PC-3 (cell line): ENCODE measurements at regions not wholly inside any gene's neighbourhood (a gene's known extent, or its start where the extent isn't known, plus 50 kb on each side); places are given as distances from the start of the nearest gene placed in this dataset.
"Not testable (repeated sequence)": the region's sequence is repeated elsewhere in the genome, so short reads cannot be mapped to it uniquely, and the experiment has no call there.

Source experiments
- ATAC-seq: fragments of 200-7000 bp; cut with Tn5 transposase; 2 replicates; pipeline ENCODE4 v1.9.1; 2020; ENCODE audit warnings: mild to moderate bottlenecking, moderate library complexity
- BruUV-seq: library from RNA; stranded (reverse); fragments of 400-500 nt; replicated peaks from 2 replicates; lab custom pipeline; 2021; lab: Mats Ljungman, UMichigan
- CTCF ChIA-PET: fragments of 300-600 bp; sonication (Branson Sonifier 250); formaldehyde crosslinking; loops from one replicate; lab custom pipeline; 2022; ENCODE audit warnings: antibody characterized with exemption; lab: Charles Lee
- POLR2A ChIA-PET: fragments of 300-600 bp; sonication (Branson Sonifier 250); formaldehyde crosslinking; loops from one replicate; lab custom pipeline; 2022; ENCODE audit warnings: antibody characterized with exemption; ENCODE audit not compliant: unreplicated experiment; lab: Charles Lee
- DNase-seq: peaks from one replicate; pipeline ENCODE4 v3.0.0-alpha.2; 2015
- H2AFZ ChIP-seq: fragments of 300-600 bp; sonication (generic); 2 replicates; pipeline ENCODE4 v1.6.0; 2016; ENCODE audit warnings: antibody characterized with exemption, low read length
- H3F3A ChIP-seq: fragments of 300-600 bp; sonication (generic); one replicate; pipeline ENCODE4 v1.6.0; 2017; ENCODE audit warnings: antibody characterized with exemption, low read length, control low read depth, mild to moderate bottlenecking; ENCODE audit not compliant: unreplicated experiment
- H3K27ac ChIP-seq: fragments of 300-600 bp; sonication (generic); 2 replicates; pipeline ENCODE4 v1.5.1; 2016; ENCODE audit warnings: mild to moderate bottlenecking, low read length
- H3K27me3 ChIP-seq: fragments of 300-600 bp; sonication (generic); 2 replicates; pipeline ENCODE4 v1.6.1; 2016; ENCODE audit warnings: low read length, mixed read lengths
- H3K36me3 ChIP-seq: fragments of 300-600 bp; sonication (generic); 2 replicates; pipeline ENCODE4 v1.6.1; 2016; ENCODE audit warnings: low read depth, mixed run types, low read length, mixed read lengths
- H3K4me1 ChIP-seq: fragments of 300-600 bp; sonication (generic); 2 replicates; pipeline ENCODE4 v1.5.1; 2016; ENCODE audit warnings: low read length; ENCODE audit not compliant: insufficient read depth
- H3K4me2 ChIP-seq: fragments of 300-600 bp; sonication (generic); 2 replicates; pipeline ENCODE4 v1.6.0; 2016; ENCODE audit warnings: low read length
- H3K4me3 ChIP-seq: fragments of 300-600 bp; sonication (generic); 2 replicates; pipeline ENCODE4 v1.5.1; 2016; ENCODE audit warnings: mild to moderate bottlenecking, low read length, mixed read lengths
- H3K79me2 ChIP-seq: fragments of 300-600 bp; sonication (generic); 2 replicates; pipeline ENCODE4 v1.6.1; 2017; ENCODE audit warnings: low read length, mixed read lengths
- H3K9ac ChIP-seq: fragments of 300-600 bp; sonication (generic); 2 replicates; pipeline ENCODE4 v1.6.0; 2016; ENCODE audit warnings: mild to moderate bottlenecking, low read length
- H3K9me2 ChIP-seq: fragments of 300-600 bp; sonication (generic); replicated peaks from 2 replicates; pipeline ENCODE4 v1.6.1; 2016; ENCODE audit warnings: mixed run types, low read length, mixed read lengths
- H3K9me3 ChIP-seq: fragments of 300-600 bp; sonication (generic); 2 replicates; pipeline ENCODE4 v1.6.1; 2016; ENCODE audit warnings: low read length, mixed read lengths
- H4K20me1 ChIP-seq: fragments of 300-600 bp; sonication (generic); 2 replicates; pipeline ENCODE4 v1.6.1; 2016; ENCODE audit warnings: low read length, mixed read lengths
- EZH2 ChIP-seq: fragments of 300-600 bp; sonication (generic); IDR thresholded peaks from one replicate; pipeline ENCODE4 v1.6.1; 2017; ENCODE audit warnings: antibody characterized with exemption, mild to moderate bottlenecking, low read length; ENCODE audit not compliant: unreplicated experiment
- EZH2phosphoT487 ChIP-seq: fragments of 300-600 bp; sonication (generic); IDR thresholded peaks from 2 replicates; pipeline ENCODE4 v1.6.1; 2018; ENCODE audit warnings: mild to moderate bottlenecking, antibody characterized with exemption, low read length, borderline replicate concordance
- intact Hi-C: fragments of 100-400 bp; cut with micrococcal nuclease; formaldehyde crosslinking; loops from 2 replicates; pipeline ENCODE4 v1.9.0; 2023
- TF ChIP-seq, protein P1 (sequence below): fragments of 300-600 bp; sonication (generic); conservative IDR thresholded peaks from 2 replicates; pipeline ENCODE4 v1.5.1; 2017; ENCODE audit warnings: antibody characterized with exemption, low read depth, mild to moderate bottlenecking, low read length

DNA sequence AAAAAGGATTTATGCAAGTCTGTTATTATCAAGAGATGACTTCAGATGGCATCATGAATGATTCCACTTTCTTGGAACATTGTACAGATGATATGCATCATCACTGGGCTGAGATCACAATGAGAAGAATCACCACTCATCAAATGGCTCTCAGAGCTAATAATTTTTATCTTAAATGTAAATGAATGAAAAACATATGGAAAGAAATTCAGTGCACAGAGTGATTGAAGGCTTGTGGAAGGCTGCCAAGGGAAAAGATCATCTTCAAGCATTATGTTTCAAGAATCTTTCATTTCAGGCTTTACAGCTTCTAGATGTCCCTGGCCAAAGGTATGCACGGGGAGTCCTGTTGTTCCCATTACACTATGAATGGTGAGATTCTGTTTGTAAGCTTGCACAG, 955.7 kb downstream of the TTLL7 start:
- Histone ChIP-seq H3K9me2 (no peaks in the 10 kb centered on the region), H2AFZ (no peak overlapping the region), H3K79me2 (no peaks in the 10 kb centered on the region), H3K27me3 (no peaks in the 10 kb centered on the region), H3K9me3 (no peaks in the 10 kb centered on the region), H3K36me3 (no peaks in the 10 kb centered on the region), H3K4me1 (no peaks in the 10 kb centered on the region), H3K27ac (no peak overlapping the region), H4K20me1 (no peaks in the 10 kb centered on the region), H3K4me3 (no peak overlapping the region), H3K4me2 (no peak overlapping the region), H3K9ac (no peak overlapping the region), H3F3A (no peaks in the 10 kb centered on the region)
- BruUV-seq: no TSS peak
- TF ChIP-seq EZH2phosphoT487 (no peak), EZH2 (no peak)
- TF ChIP-seq, protein P1, sequence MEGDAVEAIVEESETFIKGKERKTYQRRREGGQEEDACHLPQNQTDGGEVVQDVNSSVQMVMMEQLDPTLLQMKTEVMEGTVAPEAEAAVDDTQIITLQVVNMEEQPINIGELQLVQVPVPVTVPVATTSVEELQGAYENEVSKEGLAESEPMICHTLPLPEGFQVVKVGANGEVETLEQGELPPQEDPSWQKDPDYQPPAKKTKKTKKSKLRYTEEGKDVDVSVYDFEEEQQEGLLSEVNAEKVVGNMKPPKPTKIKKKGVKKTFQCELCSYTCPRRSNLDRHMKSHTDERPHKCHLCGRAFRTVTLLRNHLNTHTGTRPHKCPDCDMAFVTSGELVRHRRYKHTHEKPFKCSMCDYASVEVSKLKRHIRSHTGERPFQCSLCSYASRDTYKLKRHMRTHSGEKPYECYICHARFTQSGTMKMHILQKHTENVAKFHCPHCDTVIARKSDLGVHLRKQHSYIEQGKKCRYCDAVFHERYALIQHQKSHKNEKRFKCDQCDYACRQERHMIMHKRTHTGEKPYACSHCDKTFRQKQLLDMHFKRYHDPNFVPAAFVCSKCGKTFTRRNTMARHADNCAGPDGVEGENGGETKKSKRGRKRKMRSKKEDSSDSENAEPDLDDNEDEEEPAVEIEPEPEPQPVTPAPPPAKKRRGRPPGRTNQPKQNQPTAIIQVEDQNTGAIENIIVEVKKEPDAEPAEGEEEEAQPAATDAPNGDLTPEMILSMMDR: no peak
- intact Hi-C loops: no loop called here
- POLR2A ChIA-PET: no interaction called here
- CTCF ChIA-PET: no interaction called here
- no peak for DNase-seq
- ATAC-seq: no peak

DNA sequence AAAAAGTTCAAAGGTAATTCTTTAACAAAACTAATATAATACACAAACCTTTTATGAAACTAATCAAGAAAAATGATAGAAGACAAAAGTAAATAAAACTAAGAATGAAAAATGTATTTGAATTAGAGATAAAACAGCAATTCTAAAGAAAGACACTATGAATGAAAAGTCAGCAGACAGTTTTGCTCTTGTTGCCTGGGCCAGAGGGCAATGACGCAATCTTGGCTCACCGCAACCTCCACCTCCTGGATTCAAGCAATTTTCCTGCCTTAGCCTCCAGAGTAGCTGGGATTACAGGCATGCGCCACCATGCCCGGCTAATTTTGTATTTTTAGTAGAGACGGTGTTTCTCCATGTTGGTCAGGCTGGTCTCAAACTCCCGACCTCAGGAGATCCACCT, 959.8 kb downstream of the TTLL7 start:
- intact Hi-C loops, H2AFZ ChIP-seq, H3K27me3 ChIP-seq, POLR2A ChIA-PET, H3K9ac ChIP-seq, H3K4me2 ChIP-seq, H3K27ac ChIP-seq, H3K79me2 ChIP-seq, H4K20me1 ChIP-seq, H3K4me3 ChIP-seq, H3F3A ChIP-seq, H3K9me2 ChIP-seq, ATAC-seq, H3K36me3 ChIP-seq, DNase-seq, H3K9me3 ChIP-seq, BruUV-seq: not testable (repeated sequence)
- CTCF ChIA-PET: interaction anchor here (0.9 kb wide), 1 partner anchor 14 kb away, joined by 4 read pairs; no protein-coding TSS in a partner anchor
- peaks cover 10% of the 10 kb centered on the region for H3K4me1 ChIP-seq

DNA sequence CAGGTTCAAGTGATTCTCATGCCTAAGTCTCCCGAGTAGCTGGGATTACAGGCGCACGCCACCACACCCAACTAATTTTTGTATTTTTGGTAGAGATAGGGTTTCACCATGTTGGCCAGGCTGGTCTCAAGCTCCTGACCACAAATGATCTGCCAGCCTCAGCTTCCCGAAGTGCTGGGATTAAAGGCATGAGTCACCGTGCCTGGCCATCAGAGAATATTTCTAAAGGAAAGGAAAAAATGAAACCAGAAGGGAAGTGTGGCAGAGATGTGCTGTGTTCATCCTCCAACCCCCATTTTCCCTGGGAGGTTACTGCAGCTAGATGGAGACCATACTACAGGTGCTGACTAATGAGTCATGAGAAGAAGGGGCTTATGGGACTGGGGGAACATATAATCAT, 964.1 kb downstream of the TTLL7 start:
- CTCF ChIA-PET: no interaction called here
- H3K4me2 ChIP-seq: no peak overlapping the region
- H2AFZ ChIP-seq: no peak overlapping the region
- no peak for TF ChIP-seq EZH2
- TF ChIP-seq EZH2phosphoT487: no peak
- TF ChIP-seq, protein P1: no peak
- no peaks in the 10 kb centered on the region for H4K20me1 ChIP-seq
- H3K79me2 ChIP-seq: no peaks in the 10 kb centered on the region
- DNase-seq (peak; percentile 39), ATAC-seq (no peak; the same call in 1 of the 2 replicates)
- no TSS peak for BruUV-seq
- H3K27ac ChIP-seq: no peak overlapping the region
- no peaks in the 10 kb centered on the region for H3K27me3 ChIP-seq
- H3K9me2 ChIP-seq: no peaks in the 10 kb centered on the region
- no peak overlapping the region for H3K4me3 ChIP-seq
- H3K9ac ChIP-seq: no peak overlapping the region
- H3K4me1 ChIP-seq: peaks cover 20% of the 10 kb centered on the region
- POLR2A ChIA-PET: no interaction called here
- no peaks in the 10 kb centered on the region for H3K36me3 ChIP-seq
- no peaks in the 10 kb centered on the region for H3K9me3 ChIP-seq
- intact Hi-C loops: no loop called here
- no peaks in the 10 kb centered on the region for H3F3A ChIP-seq
